Activated CD4-positive, alpha-beta memory T cell treated with anti-CD3 and anti-CD28 coated beads for 36 hours (primary cell): ENCODE measurements at regions not wholly inside any gene's neighbourhood (a gene's known extent, or its start where the extent isn't known, plus 50 kb on each side); places are given as distances from the start of the nearest gene placed in this dataset.
"Not testable (repeated sequence)": the region's sequence is repeated elsewhere in the genome, so short reads cannot be mapped to it uniquely, and the experiment has no call there.

Source experiments
- CTCF ChIA-PET: fragments of 350-600 bp; sonication (Branson Sonifier 250); formaldehyde crosslinking; loops from one replicate; lab custom pipeline; 2021; ENCODE audit warnings: antibody characterized with exemption, inconsistent platforms; lab: Charles Lee
- POLR2A ChIA-PET: fragments of 350-600 bp; sonication (Branson Sonifier 250); formaldehyde crosslinking; loops from one replicate; lab custom pipeline; 2021; ENCODE audit warnings: antibody characterized with exemption; lab: Charles Lee
- DNase-seq: peaks from one replicate; pipeline ENCODE4 v3.0.0-alpha.2; 2020
- H3K27ac Mint-ChIP-seq: one replicate; pipeline ENCODE4 v1.8.0; 2021; ENCODE audit warnings: mixed read lengths
- H3K27me3 Mint-ChIP-seq: one replicate; pipeline ENCODE4 v1.8.0; 2021; ENCODE audit warnings: mixed read lengths
- H3K36me3 Mint-ChIP-seq: one replicate; pipeline ENCODE4 v1.8.0; 2021; ENCODE audit warnings: mixed read lengths
- H3K4me1 Mint-ChIP-seq: one replicate; pipeline ENCODE4 v1.8.0; 2021; ENCODE audit warnings: low read depth, mixed read lengths
- H3K4me3 Mint-ChIP-seq: one replicate; pipeline ENCODE4 v1.8.0; 2021; ENCODE audit warnings: mild to moderate bottlenecking, mixed read lengths
- H3K9me3 Mint-ChIP-seq: one replicate; pipeline ENCODE4 v1.8.0; 2021; ENCODE audit warnings: mixed read lengths
- intact Hi-C: fragments of 100-400 bp; cut with micrococcal nuclease; formaldehyde crosslinking; loops from one replicate; pipeline ENCODE4 v1.15.1; 2023

- no peaks in the 10 kb centered on the region for H3K36me3 Mint-ChIP-seq
- no peaks in the 10 kb centered on the region for H3K4me1 Mint-ChIP-seq
- H3K27ac Mint-ChIP-seq: no peak overlapping the region
- no peak overlapping the region for H3K4me3 Mint-ChIP-seq
- ChIA-PET POLR2A (no interaction called here), CTCF (no interaction called here)
- intact Hi-C loops: no loop called here
- H3K27me3 Mint-ChIP-seq: no peaks in the 10 kb centered on the region
- H3K9me3 Mint-ChIP-seq: no peaks in the 10 kb centered on the region
- no peak for DNase-seq
These were observed 295.4 kb upstream of the PIK3C3 start for GRCh38 chr18:41659438-41660130.

- Mint-ChIP-seq H3K36me3 (no peaks in the 10 kb centered on the region), H3K27me3 (no peaks in the 10 kb centered on the region), H3K4me1 (no peaks in the 10 kb centered on the region), H3K4me3 (no peak overlapping the region), H3K27ac (no peak overlapping the region), H3K9me3 (no peaks in the 10 kb centered on the region)
- ChIA-PET CTCF (no interaction called here), POLR2A (no interaction called here)
- intact Hi-C loops: no loop called here
- DNase-seq: no peak
These were observed 297.8 kb upstream of the PIK3C3 start for GRCh38 chr18:41657189-41657588.

- CTCF ChIA-PET: no interaction called here
- POLR2A ChIA-PET: interaction anchor here (1.0 kb wide), 1 partner anchor 33 kb away, joined by 3 read pairs; no protein-coding TSS in a partner anchor
- no peak for DNase-seq
- Mint-ChIP-seq H3K4me1 (no peaks in the 10 kb centered on the region), H3K9me3 (no peaks in the 10 kb centered on the region), H3K27ac (no peak overlapping the region), H3K4me3 (no peak overlapping the region), H3K27me3 (no peaks in the 10 kb centered on the region), H3K36me3 (no peaks in the 10 kb centered on the region)
- intact Hi-C loops: no loop called here
These were observed 300.0 kb upstream of the PIK3C3 start for GRCh38 chr18:41655074-41655473.

- H3K9me3 Mint-ChIP-seq: peaks cover 6% of the 10 kb centered on the region
- no peaks in the 10 kb centered on the region for H3K36me3 Mint-ChIP-seq
- POLR2A ChIA-PET: no interaction called here
- H3K27me3 Mint-ChIP-seq: no peaks in the 10 kb centered on the region
- H3K4me3 Mint-ChIP-seq: no peak overlapping the region
- no peak overlapping the region for H3K27ac Mint-ChIP-seq
- DNase-seq: no peak
- H3K4me1 Mint-ChIP-seq: no peaks in the 10 kb centered on the region
- intact Hi-C loops: no loop called here
- CTCF ChIA-PET: interaction anchor here (0.6 kb wide), 1 partner anchor 138 kb away, joined by 3 read pairs; no protein-coding TSS in a partner anchor
These were observed 307.1 kb upstream of the PIK3C3 start for GRCh38 chr18:41647914-41648313.

GRCh38 chr18:41646915-41647620 lies 308.0 kb upstream of the PIK3C3 start:
- Mint-ChIP-seq H3K27me3 (no peaks in the 10 kb centered on the region), H3K36me3 (no peaks in the 10 kb centered on the region), H3K4me3 (no peak overlapping the region), H3K4me1 (no peaks in the 10 kb centered on the region), H3K27ac (no peak overlapping the region), H3K9me3 (peaks cover 6% of the 10 kb centered on the region)
- ChIA-PET CTCF (no interaction called here), POLR2A (no interaction called here)
- no peak for DNase-seq
- intact Hi-C loops: no loop called here

GRCh38 chr18:41645589-41646360 lies 309.3 kb upstream of the PIK3C3 start:
- CTCF ChIA-PET: no interaction called here
- H3K27me3 Mint-ChIP-seq: no peaks in the 10 kb centered on the region

GRCh38 chr18:41644466-41644865 lies 310.6 kb upstream of the PIK3C3 start:
- CTCF ChIA-PET: no interaction called here
- Mint-ChIP-seq H3K27ac (no peak overlapping the region), H3K4me3 (no peak overlapping the region), H3K9me3 (peaks cover 9% of the 10 kb centered on the region), H3K4me1 (no peaks in the 10 kb centered on the region), H3K27me3 (no peaks in the 10 kb centered on the region), H3K36me3 (no peaks in the 10 kb centered on the region)
- intact Hi-C loops: no loop called here
- POLR2A ChIA-PET: no interaction called here
- DNase-seq: no peak

More at GRCh38 chr18:41645589-41646360, 309.3 kb upstream of the PIK3C3 start:
- Mint-ChIP-seq H3K4me1 (no peaks in the 10 kb centered on the region), H3K36me3 (no peaks in the 10 kb centered on the region), H3K27ac (no peak overlapping the region), H3K4me3 (no peak overlapping the region), H3K9me3 (peaks cover 6% of the 10 kb centered on the region)
- intact Hi-C loops: no loop called here
- POLR2A ChIA-PET: no interaction called here
- no peak for DNase-seq

GRCh38 chr18:41643427-41643826 lies 311.6 kb upstream of the PIK3C3 start:
- POLR2A ChIA-PET: no interaction called here

GRCh38 chr18:41642756-41643155 lies 312.3 kb upstream of the PIK3C3 start:
- H3K36me3 Mint-ChIP-seq: no peaks in the 10 kb centered on the region
- no peak overlapping the region for H3K4me3 Mint-ChIP-seq
- intact Hi-C loops: no loop called here
- peaks cover 9% of the 10 kb centered on the region for H3K9me3 Mint-ChIP-seq
- POLR2A ChIA-PET: no interaction called here
- H3K4me1 Mint-ChIP-seq: no peaks in the 10 kb centered on the region
- H3K27me3 Mint-ChIP-seq: no peaks in the 10 kb centered on the region
- H3K27ac Mint-ChIP-seq: no peak overlapping the region
- CTCF ChIA-PET: interaction anchor here (0.6 kb wide), 1 partner anchor 1847 kb away, joined by 3 read pairs; no protein-coding TSS in a partner anchor
- DNase-seq: no peak

More at GRCh38 chr18:41643427-41643826, 311.6 kb upstream of the PIK3C3 start:
- Mint-ChIP-seq H3K4me1 (no peaks in the 10 kb centered on the region), H3K27ac (no peak overlapping the region), H3K36me3 (no peaks in the 10 kb centered on the region), H3K9me3 (peaks cover 9% of the 10 kb centered on the region), H3K27me3 (no peaks in the 10 kb centered on the region), H3K4me3 (no peak overlapping the region)
- CTCF ChIA-PET: interaction anchor here (0.6 kb wide), 1 partner anchor 1848 kb away, joined by 3 read pairs; no protein-coding TSS in a partner anchor
- intact Hi-C loops: no loop called here
- no peak for DNase-seq

- intact Hi-C loops: no loop called here
These were observed 315.8 kb upstream of the PIK3C3 start for GRCh38 chr18:41639218-41639617.

GRCh38 chr18:41631723-41632285 lies 323.2 kb upstream of the PIK3C3 start:
- POLR2A ChIA-PET: not testable (repeated sequence)

More at GRCh38 chr18:41639218-41639617, 315.8 kb upstream of the PIK3C3 start:
- Mint-ChIP-seq H3K27ac (no peak overlapping the region), H3K27me3 (no peaks in the 10 kb centered on the region), H3K4me3 (no peak overlapping the region), H3K9me3 (peaks cover 3% of the 10 kb centered on the region), H3K4me1 (no peaks in the 10 kb centered on the region), H3K36me3 (no peaks in the 10 kb centered on the region)
- no peak for DNase-seq
- CTCF ChIA-PET: no interaction called here
- POLR2A ChIA-PET: no interaction called here

More at GRCh38 chr18:41631723-41632285, 323.2 kb upstream of the PIK3C3 start:
- H3K27me3 Mint-ChIP-seq, CTCF ChIA-PET, DNase-seq, intact Hi-C loops, H3K27ac Mint-ChIP-seq, H3K9me3 Mint-ChIP-seq, H3K4me3 Mint-ChIP-seq, H3K4me1 Mint-ChIP-seq, H3K36me3 Mint-ChIP-seq: not testable (repeated sequence)
